Ovary (tissue), 3 donors: ENCODE measurements at regions not wholly inside any gene's neighbourhood (a gene's known extent, or its start where the extent isn't known, plus 50 kb on each side); places are given as distances from the start of the nearest gene placed in this dataset.

Experiments used
- CTCF ChIP-seq, 3 donors: fragments of 450-650 bp in 2 of 3; fragments of 200-600 bp in 1 of 3; IDR thresholded peaks; one replicate each; pipeline versions ENCODE4 v1.5.1 to v1.8.0; 2016 to 2022; ENCODE audit warnings: antibody characterized with exemption in 3 of 3, mild to moderate bottlenecking in 1 of 3
- EP300 ChIP-seq: sonication (generic); formaldehyde crosslinking; IDR thresholded peaks from one replicate; pipeline ENCODE4 v1.6.1; 2017; ENCODE audit warnings: antibody characterized with exemption
- POLR2A ChIP-seq: fragments of 450-650 bp; IDR thresholded peaks from one replicate; pipeline ENCODE4 v1.6.1; 2017; ENCODE audit warnings: antibody characterized with exemption, mild to moderate bottlenecking, moderate library complexity
- donor health status: DM: no; HTN: no; CAD: no.

- TF ChIP-seq CTCF (IDR thresholded peaks at IDR 0.05) (no peak), POLR2A (no peak), EP300 (no peak)
These were observed 82.8 kb upstream of the EEPD1 start for GRCh38 chr7:36070230-36070629.
